ENCODE measurements at regions not wholly inside any gene's neighbourhood (a gene's known extent, or its start where the extent isn't known, plus 50 kb on each side); places are given as distances from the start of the nearest gene placed in this dataset.

GRCh38 chr2:146323564-146323963 lies 1521.3 kb upstream of the ACVR2A start:
- Histone ChIP-seq H3K4me3 (no peak overlapping the region), H3K9me3 (no peaks in the 10 kb centered on the region), H3K4me1 (no peaks in the 10 kb centered on the region), H3K36me3 (no peaks in the 10 kb centered on the region), H3K27me3 (no peaks in the 10 kb centered on the region), H3K27ac (no peak overlapping the region)
- intact Hi-C loops (cut with DNase I), result no loop called here
- WGBS, 2 donors, result 45 to 74% methylated on average over 2 of the region's 2 CpGs
- TF ChIP-seq EP300 (IDR thresholded peaks at IDR 0.05), result no peak
- DNase-seq, result no peak

GRCh38 chr2:146321175-146321574 lies 1523.7 kb upstream of the ACVR2A start:
- Histone ChIP-seq H3K4me3 (no peak overlapping the region), H3K36me3 (no peaks in the 10 kb centered on the region), H3K27me3 (no peaks in the 10 kb centered on the region), H3K27ac (no peak overlapping the region), H3K4me1 (no peaks in the 10 kb centered on the region), H3K9me3 (no peaks in the 10 kb centered on the region)
- WGBS, 2 donors, result 65 to 74% methylated on average over 2 of the region's 2 CpGs
- intact Hi-C loops (cut with DNase I), result no loop called here
- DNase-seq, result no peak
- TF ChIP-seq POLR2A (IDR thresholded peaks at IDR 0.05), result no peak
- no peak for TF ChIP-seq EP300 (IDR thresholded peaks at IDR 0.05)
- no peak for TF ChIP-seq CTCF (IDR thresholded peaks at IDR 0.05)
- no peak for TF ChIP-seq POLR2AphosphoS5 (IDR thresholded peaks at IDR 0.05)

- Histone ChIP-seq H3K36me3 (no peaks in the 10 kb centered on the region), H3K27me3 (no peaks in the 10 kb centered on the region), H3K4me3 (no peak overlapping the region), H3K4me1 (no peaks in the 10 kb centered on the region), H3K27ac (no peak overlapping the region), H3K9me3 (no peaks in the 10 kb centered on the region)
- no peak for DNase-seq
- intact Hi-C loops (cut with DNase I), result no loop called here
- WGBS, 2 donors, result 30 to 63% methylated on average over 2 of the region's 2 CpGs
- TF ChIP-seq POLR2A (IDR thresholded peaks at IDR 0.05) (no peak), POLR2AphosphoS5 (IDR thresholded peaks at IDR 0.05) (no peak), CTCF (IDR thresholded peaks at IDR 0.05) (no peak), EP300 (IDR thresholded peaks at IDR 0.05) (no peak)
Measured at GRCh38 chr2:146317959-146318358, 1526.9 kb upstream of the ACVR2A start.

GRCh38 chr2:146312899-146313298 lies 1531.9 kb upstream of the ACVR2A start:
- WGBS, 2 donors, result 2 to 6% methylated on average over 2 of the region's 2 CpGs
- intact Hi-C loops (cut with DNase I), result no loop called here
- Histone ChIP-seq H3K27ac (no peak overlapping the region), H3K4me1 (no peaks in the 10 kb centered on the region), H3K9me3 (no peaks in the 10 kb centered on the region), H3K27me3 (no peaks in the 10 kb centered on the region), H3K36me3 (no peaks in the 10 kb centered on the region), H3K4me3 (no peak overlapping the region)
- TF ChIP-seq POLR2AphosphoS5 (IDR thresholded peaks at IDR 0.05), result no peak
- no peak for TF ChIP-seq EP300 (IDR thresholded peaks at IDR 0.05)
- TF ChIP-seq POLR2A (IDR thresholded peaks at IDR 0.05), result no peak
- no peak for TF ChIP-seq CTCF (IDR thresholded peaks at IDR 0.05)
- no peak for DNase-seq

- intact Hi-C loops (cut with DNase I), result no loop called here
- no peaks in the 10 kb centered on the region for H3K27me3 ChIP-seq
- DNase-seq, result no peak
- H3K27ac ChIP-seq, result no peak overlapping the region
- no peak for TF ChIP-seq EP300 (IDR thresholded peaks at IDR 0.05)
- no peak for TF ChIP-seq POLR2AphosphoS5 (IDR thresholded peaks at IDR 0.05)
- TF ChIP-seq CTCF (IDR thresholded peaks at IDR 0.05), result no peak
- no peak for TF ChIP-seq POLR2A (IDR thresholded peaks at IDR 0.05)
- no peaks in the 10 kb centered on the region for H3K36me3 ChIP-seq
- H3K4me1 ChIP-seq, result no peaks in the 10 kb centered on the region
- H3K4me3 ChIP-seq, result no peak overlapping the region
- 91 to 92% methylated on average over 3 of the region's 3 CpGs for WGBS, 2 donors
- peaks cover 0 to 5% (median 0%) of the 10 kb centered on the region in 4 donors for H3K9me3 ChIP-seq
Measured at GRCh38 chr2:146305164-146305563, 1539.7 kb upstream of the ACVR2A start.

All from sigmoid colon (tissue), 6 donors.